GM12892 (cell line): ENCODE measurements at regions not wholly inside any gene's neighbourhood (a gene's known extent, or its start where the extent isn't known, plus 50 kb on each side); places are given as distances from the start of the nearest gene placed in this dataset.

ENCODE experiments used
- POLR2A ChIP-seq: IDR thresholded peaks from 2 replicates; pipeline ENCODE4 v1.6.1; 2011; ENCODE audit warnings: low read depth, low read length, control low read depth
- POLR2AphosphoS5 ChIP-seq: IDR thresholded peaks from 2 replicates; pipeline ENCODE4 v1.6.1; 2011; ENCODE audit warnings: low read depth, low read length, control low read depth
- TAF1 ChIP-seq: IDR thresholded peaks from 2 replicates; pipeline ENCODE4 v1.6.1; 2011; ENCODE audit warnings: low read depth, mild to moderate bottlenecking, control low read depth, low read length, borderline replicate concordance

- TF ChIP-seq POLR2A (no peak), TAF1 (no peak), POLR2AphosphoS5 (no peak)
Measured at GRCh38 chr2:146503366-146503765, 1341.5 kb upstream of the ACVR2A start.
